ENCODE measurements at regions not wholly inside any gene's neighbourhood (a gene's known extent, or its start where the extent isn't known, plus 50 kb on each side); places are given as distances from the start of the nearest gene placed in this dataset.
"Not testable (repeated sequence)": the region's sequence is repeated elsewhere in the genome, so short reads cannot be mapped to it uniquely, and the experiment has no call there.

DNA sequence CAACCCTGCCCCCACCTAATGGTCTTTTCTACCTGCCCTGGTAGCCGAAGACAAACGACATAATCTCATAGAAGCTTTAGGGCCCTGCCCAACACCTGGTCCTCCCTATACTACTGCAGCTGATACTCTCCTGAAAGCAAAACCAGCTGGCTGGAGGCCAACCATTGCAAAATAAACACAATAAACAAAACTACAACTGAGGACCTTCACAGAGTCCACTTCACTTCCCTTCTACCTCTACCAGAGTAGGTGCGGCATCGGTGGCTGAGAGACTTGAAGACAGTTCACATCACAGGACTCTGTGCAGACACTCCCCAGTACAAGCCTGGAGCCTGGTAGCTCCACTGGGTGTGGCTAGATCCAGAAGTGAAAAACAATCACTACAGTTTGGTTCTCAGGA, 476.2 kb downstream of the MMUT start:
- DNase-seq: no peak

DNA sequence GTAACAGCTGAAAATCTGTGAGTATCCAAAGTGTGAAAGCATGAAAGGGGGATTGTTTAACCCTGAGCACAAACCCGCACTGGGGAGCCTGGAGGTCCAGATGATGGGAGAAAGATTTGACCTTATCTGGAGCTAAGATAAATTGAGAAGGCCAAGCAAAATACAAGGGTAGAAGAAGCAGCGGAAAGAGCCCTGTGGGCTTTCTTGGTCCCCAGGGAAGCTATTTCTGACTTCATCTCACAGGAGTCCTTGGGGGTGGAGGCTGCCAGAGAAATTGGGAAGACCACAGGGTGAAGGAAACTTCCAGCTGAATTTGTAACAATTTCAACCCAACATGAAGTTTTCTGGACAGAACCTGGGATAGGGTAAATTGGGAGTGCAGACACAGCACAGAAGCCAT, 476.9 kb downstream of the MMUT start:
- DNase-seq: no peak

GRCh38 chr6:48985025-48985424, 478.0 kb downstream of the MMUT start:
- no peak for DNase-seq

GRCh38 chr6:48983968-48984367, 479.1 kb downstream of the MMUT start:
- DNase-seq: not testable (repeated sequence)

- no peak for DNase-seq
Observed at GRCh38 chr6:48983377-48983776, 479.7 kb downstream of the MMUT start.

DNA sequence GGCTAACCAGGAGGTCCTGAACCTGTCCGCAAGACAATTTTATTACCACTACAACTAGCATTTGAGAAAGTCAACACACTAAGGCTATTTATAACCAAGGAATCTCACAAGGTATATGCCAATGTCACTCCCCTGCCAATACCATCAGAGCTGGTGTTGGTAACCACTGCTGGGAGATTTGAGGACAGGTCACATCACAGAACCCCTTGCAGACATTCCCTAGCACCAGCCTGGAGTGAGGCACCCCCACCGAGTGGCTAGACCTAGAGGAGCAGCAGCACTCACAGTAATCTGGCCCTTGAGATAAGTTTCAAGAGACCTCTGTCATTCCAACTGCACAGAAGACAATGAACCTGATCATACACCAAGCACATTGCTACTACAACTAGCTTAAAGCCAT, 483.2 kb downstream of the MMUT start:
- no peak for DNase-seq

DNA sequence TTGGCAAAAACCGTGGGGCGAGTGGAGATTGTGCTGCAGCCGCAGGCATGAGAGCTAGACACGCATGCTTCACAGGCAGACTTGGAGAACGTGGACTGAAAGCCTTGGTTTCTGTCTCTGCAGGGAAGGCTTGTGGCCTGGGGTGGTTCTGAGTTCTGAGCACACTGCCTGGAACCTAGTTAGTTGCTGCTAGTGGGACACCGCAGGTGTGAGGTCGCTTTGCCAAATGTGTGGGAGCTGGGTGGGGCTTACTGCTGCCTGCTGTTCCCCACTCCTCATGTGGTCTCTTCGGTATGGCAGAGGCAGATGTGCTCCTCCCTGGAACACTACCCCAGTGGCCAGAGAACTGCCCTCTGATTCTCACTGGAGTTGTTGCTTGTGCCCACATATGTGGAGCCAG, 484.0 kb downstream of the MMUT start:
- no peak for DNase-seq

GRCh38 chr6:48978016-48978415, 485.0 kb downstream of the MMUT start:
- DNase-seq: no peak

DNA sequence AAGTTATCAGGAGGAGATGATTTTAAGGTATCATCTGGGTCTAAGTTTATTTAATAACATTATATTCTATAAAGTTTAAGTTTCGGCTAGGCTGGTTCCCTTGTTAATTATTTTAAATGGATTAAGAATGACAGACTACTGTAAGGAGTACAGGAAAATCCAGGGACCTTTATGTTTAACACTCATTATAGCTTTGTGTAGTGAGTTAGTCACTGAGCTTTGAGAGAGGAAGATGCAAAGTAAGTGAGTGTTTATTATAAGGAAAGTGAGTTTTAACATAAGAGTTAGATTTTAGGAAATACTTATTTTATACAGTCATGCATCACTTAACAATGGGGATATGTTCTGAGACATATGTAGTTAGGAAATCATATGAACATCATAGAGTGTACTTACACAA, 485.5 kb downstream of the MMUT start:
- no peak for DNase-seq

DNA sequence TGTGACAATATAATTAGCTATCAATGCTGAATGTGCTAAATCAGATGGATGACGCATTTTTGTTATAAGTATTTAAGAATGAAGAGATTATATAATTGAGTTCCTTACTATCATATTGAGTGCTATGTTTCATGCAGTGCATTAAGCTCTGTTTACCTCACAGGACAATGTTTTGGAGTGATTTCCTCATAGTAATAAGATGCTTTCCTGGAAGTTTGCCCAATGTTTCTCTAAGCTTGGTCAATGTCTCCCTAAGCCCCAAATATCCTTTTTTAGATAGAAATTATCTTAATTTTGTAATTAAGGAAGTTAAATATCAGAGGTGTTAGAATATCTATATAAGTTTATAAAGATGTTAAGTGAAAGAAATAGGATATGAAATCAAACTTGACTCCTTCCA, 489.6 kb downstream of the MMUT start:
- DNase-seq: no peak

GRCh38 chr6:48961781-48962415, 501.2 kb downstream of the MMUT start:
- DNase-seq: no peak

DNA sequence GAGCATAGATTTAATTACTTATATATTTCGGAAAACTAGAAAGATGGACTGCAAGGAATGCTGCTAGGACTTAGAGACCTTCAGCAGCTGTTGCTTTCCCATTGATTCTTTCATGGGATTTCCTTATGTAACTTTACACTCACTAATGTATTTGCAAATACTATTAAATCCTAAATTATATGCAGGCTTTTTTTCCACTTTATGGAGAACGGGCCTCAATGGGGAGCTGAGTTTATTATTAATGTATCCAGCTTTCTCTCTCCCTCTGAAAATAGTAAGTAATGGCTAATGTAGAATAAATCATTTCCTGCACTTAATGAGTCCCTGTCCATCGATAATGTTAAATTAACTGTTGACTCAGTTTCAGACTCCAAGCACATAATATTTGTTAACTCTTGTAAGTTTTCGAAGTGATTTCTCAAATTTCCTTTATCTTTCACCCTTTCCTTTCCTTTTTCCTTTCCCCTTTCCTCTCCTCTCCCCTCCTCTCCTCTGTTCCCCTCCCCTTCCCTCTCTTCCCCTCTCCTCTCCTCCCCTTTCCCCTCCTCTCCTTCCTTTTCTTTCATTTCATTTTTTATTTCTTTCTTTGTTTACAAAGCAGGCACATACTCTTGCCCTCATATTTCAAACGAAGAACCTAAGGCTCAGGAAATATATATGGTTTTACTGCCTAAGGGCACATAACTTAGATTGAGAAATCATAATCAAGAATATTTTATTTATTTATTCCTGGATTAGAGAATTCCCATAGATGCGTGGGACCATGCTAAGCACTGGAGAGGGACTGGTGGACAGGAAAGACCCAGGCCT, 503.6 kb downstream of the MMUT start:
- no peak for DNase-seq

GRCh38 chr6:48957781-48958180, 505.3 kb downstream of the MMUT start:
- no peak for DNase-seq

DNA sequence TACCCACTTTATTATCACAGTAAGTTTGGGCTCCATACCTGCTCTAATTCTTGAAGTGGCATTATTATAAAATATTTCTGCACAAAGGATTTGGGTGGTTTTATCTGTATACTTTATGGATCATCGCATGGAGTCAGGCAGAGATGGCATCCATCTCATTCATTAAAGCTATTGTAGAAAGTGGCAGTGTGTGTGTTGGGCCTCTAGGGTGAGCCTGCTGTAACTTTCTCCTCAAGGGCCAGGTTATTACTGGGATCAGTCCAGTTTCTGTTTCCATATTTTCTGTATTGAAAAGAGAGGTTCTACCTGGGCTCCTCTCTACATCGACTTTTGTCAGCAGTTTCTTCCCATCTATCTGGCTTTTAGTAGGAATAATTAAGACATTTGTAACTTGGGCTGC, 511.1 kb downstream of the MMUT start:
- no peak for DNase-seq

DNA sequence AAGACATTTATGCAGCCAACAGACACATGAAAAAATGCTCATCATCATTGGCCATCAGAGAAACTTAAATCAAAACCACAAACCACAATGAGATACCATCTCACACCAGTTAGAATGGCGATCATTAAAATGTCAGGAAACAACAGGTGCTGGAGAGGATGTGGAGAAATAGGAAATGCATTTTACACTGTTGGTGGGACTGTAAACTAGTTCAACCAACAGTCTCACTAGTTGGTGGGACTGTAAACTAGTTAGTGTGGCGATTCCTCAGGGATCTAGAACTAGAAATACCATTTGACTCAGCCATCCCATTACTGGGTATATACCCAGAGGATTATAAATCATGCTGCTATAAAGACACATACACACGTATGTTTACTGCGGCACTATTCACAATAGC, 518.8 kb downstream of the MMUT start:
- DNase-seq: peak; percentile 47

GRCh38 chr6:48933136-48933535, 529.9 kb downstream of the MMUT start:
- no peak for DNase-seq

DNA sequence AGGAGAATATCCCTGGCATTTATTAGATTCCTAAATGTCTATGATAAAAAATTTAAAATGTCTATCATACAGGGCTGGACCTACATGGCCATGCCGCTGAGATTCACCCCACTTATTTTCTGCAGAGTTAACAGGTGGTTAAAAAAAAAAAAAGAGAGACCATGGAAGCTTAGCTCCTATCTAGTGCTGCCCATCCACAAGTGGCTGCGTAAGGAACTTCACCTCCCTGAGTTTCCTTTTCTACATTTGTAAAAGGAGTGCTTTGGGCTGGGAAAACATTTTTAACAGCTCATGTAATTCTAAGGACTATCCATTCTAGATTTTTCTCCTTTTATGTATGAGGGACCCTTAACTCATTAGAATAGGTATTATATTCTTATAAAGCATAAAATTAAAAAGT, 534.1 kb downstream of the MMUT start:
- no peak for DNase-seq

DNA sequence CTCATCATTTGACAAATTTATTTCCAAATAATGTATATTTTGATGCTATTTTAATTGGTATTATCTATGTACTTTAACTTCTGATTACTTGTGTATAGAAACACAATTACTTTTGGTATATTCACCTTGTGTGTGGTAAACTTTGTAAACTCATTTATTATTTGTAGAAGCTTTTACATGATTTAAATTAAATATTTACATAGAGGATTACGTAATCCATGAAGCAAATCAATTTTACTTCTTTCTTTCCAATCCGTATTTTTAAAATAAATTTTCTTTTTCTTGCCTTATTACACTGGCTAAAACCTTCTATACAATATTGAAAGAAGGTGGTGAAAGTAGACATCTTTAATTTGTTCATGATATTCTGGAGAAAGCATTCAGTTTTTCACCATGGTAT, 540.2 kb downstream of the MMUT start:
- DNase-seq: no peak

DNA sequence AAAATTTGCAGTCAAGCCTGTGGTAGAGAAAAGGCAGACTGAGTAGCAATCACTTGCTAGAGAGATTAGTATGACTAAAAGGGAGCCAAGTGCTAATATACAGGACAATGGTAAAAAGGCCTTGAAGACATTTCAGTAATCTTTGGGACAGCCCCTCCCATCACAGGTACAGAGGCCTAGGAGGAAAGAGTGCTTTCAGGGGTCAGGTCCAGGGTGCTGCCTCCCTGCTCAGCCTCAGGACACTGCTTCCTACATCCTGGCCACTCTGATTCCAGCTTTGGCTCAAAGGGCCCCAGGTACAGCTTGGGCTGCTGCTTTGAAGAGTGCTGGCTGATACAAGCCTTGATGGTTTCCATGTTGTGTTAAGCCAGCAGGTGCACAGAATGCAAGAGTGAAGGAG, 543.5 kb downstream of the MMUT start:
- no peak for DNase-seq

- no peak for DNase-seq
Observed at GRCh38 chr6:48917233-48917632, 545.8 kb downstream of the MMUT start.

DNA sequence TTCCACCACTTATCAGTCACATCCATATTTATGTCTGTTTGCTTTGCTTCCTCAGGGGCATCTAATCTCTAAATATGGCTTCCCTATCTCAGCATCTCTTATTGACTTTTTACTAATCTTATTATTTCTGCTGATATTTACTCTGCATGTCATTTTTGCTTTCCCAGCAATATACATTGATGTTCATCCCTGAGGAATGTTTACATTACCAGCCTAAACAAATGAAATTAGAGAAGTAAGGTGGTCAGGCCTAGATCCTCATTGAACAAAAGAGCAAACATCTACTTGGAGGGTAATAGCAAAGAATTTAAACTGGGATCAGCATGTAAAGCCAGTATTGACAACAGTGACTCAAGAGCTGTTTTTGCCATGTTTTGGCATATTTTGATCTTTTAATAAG, 546.4 kb downstream of the MMUT start:
- DNase-seq: no peak

DNA sequence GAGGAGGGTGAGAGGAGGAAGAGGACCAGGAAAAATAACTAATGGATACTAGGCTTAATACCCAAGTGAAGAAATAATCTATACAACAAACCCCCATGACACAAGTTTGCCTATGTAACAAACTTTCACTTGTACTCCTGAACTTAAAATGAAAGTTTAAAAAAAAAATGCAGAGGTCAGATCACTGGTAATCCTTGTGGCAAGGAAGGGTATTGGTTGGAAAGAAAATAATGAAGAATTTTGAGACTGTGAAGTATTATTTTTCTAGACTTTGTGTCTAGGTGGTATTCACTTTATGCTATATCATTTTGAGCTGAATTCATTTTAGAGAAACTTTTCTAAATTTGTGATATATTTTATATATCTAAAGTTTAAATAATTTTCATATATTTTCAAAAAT, 547.5 kb downstream of the MMUT start:
- no peak for DNase-seq

- no peak for DNase-seq
Observed at GRCh38 chr6:48912503-48912902, 550.5 kb downstream of the MMUT start.

DNA sequence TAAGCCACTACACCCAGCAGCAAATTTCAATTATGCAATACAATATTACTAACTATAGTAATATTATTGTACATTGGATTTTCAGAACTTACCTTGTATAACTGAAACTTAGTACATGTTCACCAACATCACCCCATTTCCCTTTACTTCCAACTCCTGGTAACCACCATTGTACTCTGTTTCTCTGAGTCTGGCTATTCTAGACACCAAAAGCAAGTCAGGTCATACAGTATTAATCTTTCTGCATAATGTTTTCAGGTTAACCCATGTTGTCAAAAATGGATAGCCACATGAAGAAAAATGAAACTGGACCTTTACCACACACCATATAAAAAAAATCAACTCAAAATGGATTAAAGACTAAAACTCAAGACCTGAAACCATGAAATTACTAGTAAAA, 558.2 kb downstream of the MMUT start:
- DNase-seq: no peak

DNA sequence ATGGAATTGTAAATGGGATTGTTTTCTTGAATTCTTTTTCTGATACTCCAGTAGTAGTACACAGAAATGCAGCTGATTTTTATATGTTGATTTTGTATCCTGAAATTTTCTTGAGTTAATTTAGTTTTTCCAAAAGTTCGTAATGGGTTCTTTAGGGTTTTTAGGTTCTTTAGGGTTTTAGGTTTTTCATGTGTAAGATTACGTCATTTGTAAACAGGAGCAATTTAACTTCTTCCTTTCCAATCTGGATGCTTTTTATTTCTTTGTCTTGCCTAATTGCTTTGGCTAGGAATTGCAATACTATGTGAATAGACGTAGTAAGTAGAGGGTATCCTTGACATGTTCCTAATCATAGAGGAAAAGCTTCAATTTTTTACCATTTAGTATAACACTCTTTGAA, 568.6 kb downstream of the MMUT start:
- no peak for DNase-seq
